Osteocyte (in vitro differentiated cells): ENCODE measurements at regions not wholly inside any gene's neighbourhood (a gene's known extent, or its start where the extent isn't known, plus 50 kb on each side); places are given as distances from the start of the nearest gene placed in this dataset.

Experiments
- DNase-seq: peaks from one replicate; pipeline ENCODE4 v3.0.0; 2021; ENCODE audit warnings: mixed read lengths; ENCODE audit not compliant: unreplicated experiment; ENCODE audit errors: extremely low spot score
- H3K27ac Mint-ChIP-seq: one replicate; pipeline ENCODE4 v1.8.0; 2021; ENCODE audit warnings: mild to moderate bottlenecking, mixed read lengths; ENCODE audit not compliant: unreplicated experiment
- H3K27me3 Mint-ChIP-seq: one replicate; pipeline ENCODE4 v1.8.0; 2021; ENCODE audit warnings: mixed read lengths; ENCODE audit not compliant: unreplicated experiment
- H3K36me3 Mint-ChIP-seq: one replicate; pipeline ENCODE4 v1.8.0; 2021; ENCODE audit warnings: mixed read lengths; ENCODE audit not compliant: unreplicated experiment
- H3K4me1 Mint-ChIP-seq: one replicate; pipeline ENCODE4 v1.8.0; 2021; ENCODE audit warnings: mixed read lengths; ENCODE audit not compliant: unreplicated experiment
- H3K4me3 Mint-ChIP-seq: one replicate; pipeline ENCODE4 v1.8.0; 2021; ENCODE audit warnings: mild to moderate bottlenecking, moderate library complexity, mixed read lengths; ENCODE audit not compliant: unreplicated experiment
- H3K9me3 Mint-ChIP-seq: one replicate; pipeline ENCODE4 v1.8.0; 2021; ENCODE audit warnings: mixed read lengths; ENCODE audit not compliant: unreplicated experiment
- CTCF ChIP-seq: fragments of 200-600 bp; sonication (generic); IDR thresholded peaks from 2 replicates; pipeline ENCODE4 v1.5.0; 2021; ENCODE audit warnings: antibody characterized with exemption, mild to moderate bottlenecking, moderate library complexity

DNA sequence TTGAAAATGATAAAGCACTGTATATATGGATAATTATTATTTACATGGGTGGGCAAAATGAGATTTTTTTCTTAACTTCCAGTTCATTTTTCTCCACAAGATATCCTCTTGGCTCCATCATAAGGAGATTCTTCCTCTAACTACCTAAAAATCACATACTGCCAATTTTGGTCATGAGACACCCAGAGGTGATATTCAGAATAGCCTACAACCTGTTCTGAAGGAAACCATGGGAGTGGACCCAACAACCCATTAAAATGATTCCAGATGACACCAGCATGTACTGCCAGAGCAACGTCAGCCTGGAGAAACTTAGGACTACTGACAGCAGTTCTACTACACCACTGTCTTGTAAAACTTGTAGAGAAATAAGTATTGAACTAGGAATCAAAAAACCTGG is 136.3 kb upstream of the TMPO start:
- DNase-seq, result no peak
- no peak overlapping the region for H3K4me3 Mint-ChIP-seq
- H3K4me1 Mint-ChIP-seq, result no peaks in the 10 kb centered on the region
- no peak for TF ChIP-seq CTCF
- no peak overlapping the region for H3K27ac Mint-ChIP-seq
- H3K27me3 Mint-ChIP-seq, result peaks cover 65% of the 10 kb centered on the region
- H3K9me3 Mint-ChIP-seq, result no peaks in the 10 kb centered on the region
- no peaks in the 10 kb centered on the region for H3K36me3 Mint-ChIP-seq

- H3K4me3 Mint-ChIP-seq, result no peak overlapping the region
Measured at GRCh38 chr12:98385641-98386040, 129.7 kb upstream of the TMPO start.

GRCh38 chr12:98387444-98387843 is 127.9 kb upstream of the TMPO start:
- TF ChIP-seq CTCF, result no peak
- Mint-ChIP-seq H3K36me3 (no peaks in the 10 kb centered on the region), H3K27ac (no peak overlapping the region), H3K9me3 (no peaks in the 10 kb centered on the region), H3K4me1 (no peaks in the 10 kb centered on the region), H3K27me3 (peaks cover 57% of the 10 kb centered on the region), H3K4me3 (no peak overlapping the region)
- no peak for DNase-seq

More at GRCh38 chr12:98385641-98386040, 129.7 kb upstream of the TMPO start:
- H3K4me1 Mint-ChIP-seq, result no peaks in the 10 kb centered on the region
- H3K27ac Mint-ChIP-seq, result no peak overlapping the region
- H3K27me3 Mint-ChIP-seq, result peaks cover 61% of the 10 kb centered on the region
- no peaks in the 10 kb centered on the region for H3K36me3 Mint-ChIP-seq
- TF ChIP-seq CTCF, result no peak
- H3K9me3 Mint-ChIP-seq, result no peaks in the 10 kb centered on the region
- no peak for DNase-seq

- no peak for TF ChIP-seq CTCF
- Mint-ChIP-seq H3K9me3 (no peaks in the 10 kb centered on the region), H3K27ac (no peak overlapping the region), H3K36me3 (no peaks in the 10 kb centered on the region), H3K4me1 (no peaks in the 10 kb centered on the region), H3K27me3 (peaks cover 59% of the 10 kb centered on the region), H3K4me3 (no peak overlapping the region)
- DNase-seq, result no peak
Measured at GRCh38 chr12:98388126-98388525, 127.3 kb upstream of the TMPO start.

- no peaks in the 10 kb centered on the region for H3K4me1 Mint-ChIP-seq
- no peaks in the 10 kb centered on the region for H3K36me3 Mint-ChIP-seq
- peaks cover 60% of the 10 kb centered on the region for H3K27me3 Mint-ChIP-seq
- no peak overlapping the region for H3K4me3 Mint-ChIP-seq
- no peaks in the 10 kb centered on the region for H3K9me3 Mint-ChIP-seq
- no peak for DNase-seq
- no peak for TF ChIP-seq CTCF
- H3K27ac Mint-ChIP-seq, result no peak overlapping the region
Measured at GRCh38 chr12:98389593-98389992, 125.8 kb upstream of the TMPO start.
